ENCODE measurements at regions not wholly inside any gene's neighbourhood (a gene's known extent, or its start where the extent isn't known, plus 50 kb on each side); places are given as distances from the start of the nearest gene placed in this dataset.

GRCh38 chr5:56735849-56736641 lies 79.3 kb upstream of the MAP3K1 start:
- H3K4me1 ChIP-seq (ENCODE audit: insufficient read depth, low read length) = peaks cover 48% of the 10 kb centered on the region
- peak overlapping the region; percentile 86 for H3K27ac Mint-ChIP-seq
- intact Hi-C loops (cut with DNase I, micrococcal nuclease) = loop anchor here in 1 of 2 experiments (5.0 kb wide), 1 partner anchor 76 kb away; no protein-coding TSS in a partner anchor
- H3K4me3 ChIP-seq (ENCODE audit: low read length) = no peak overlapping the region
- no peaks in the 10 kb centered on the region for H3K9me3 Mint-ChIP-seq
- no peak for TF ChIP-seq CTCF (IDR thresholded peaks at IDR 0.05)
- H3K4me3 Mint-ChIP-seq = peak overlapping the region; percentile 78
- CTCF ChIA-PET = no interaction called here
- H3K27me3 ChIP-seq (ENCODE audit: control insufficient read depth in 1 of 2, insufficient read depth in 2 of 2, low read length in 2 of 2) = no peaks in the 10 kb centered on the region
- no peaks in the 10 kb centered on the region for H3K9me3 ChIP-seq (ENCODE audit: control insufficient read depth in 1 of 2, insufficient read depth in 1 of 2, low read length in 2 of 2)
- POLR2A ChIA-PET = interaction anchor here (0.6 to 3.1 kb wide), 16 partner anchors 9 to 256 kb away, joined by 3 to 25 read pairs (median 4); partner anchors contain the start of gene MAP3K1
- H3K36me3 Mint-ChIP-seq (ENCODE audit: low read depth) = no peaks in the 10 kb centered on the region
- H3K27me3 Mint-ChIP-seq = no peaks in the 10 kb centered on the region
- H3K36me3 ChIP-seq (ENCODE audit: insufficient read depth, low read length) = no peaks in the 10 kb centered on the region
- peaks cover 60% of the 10 kb centered on the region for H3K4me1 Mint-ChIP-seq (ENCODE audit: low read depth)
- ATAC-seq (ENCODE audit: poor library complexity) (peak; percentile 66), DNase-seq (peak in 5 of 14 experiments; percentile 8 to 52 (median 38))
- H3K27ac ChIP-seq (ENCODE audit: low read depth in 1 of 2, low read length in 2 of 2) = peak overlapping the region; percentile 55 to 76

- Histone ChIP-seq H3K27ac (ENCODE audit: low read depth in 1 of 2, low read length in 2 of 2) (no peak overlapping the region), H3K4me3 (ENCODE audit: low read length) (no peak overlapping the region), H3K9me3 (ENCODE audit: control insufficient read depth in 1 of 2, insufficient read depth in 1 of 2, low read length in 2 of 2) (no peaks in the 10 kb centered on the region), H3K36me3 (ENCODE audit: insufficient read depth, low read length) (no peaks in the 10 kb centered on the region), H3K4me1 (ENCODE audit: insufficient read depth, low read length) (peaks cover 48% of the 10 kb centered on the region), H3K27me3 (ENCODE audit: control insufficient read depth in 1 of 2, insufficient read depth in 2 of 2, low read length in 2 of 2) (no peaks in the 10 kb centered on the region)
- CTCF ChIA-PET = no interaction called here
- ATAC-seq (ENCODE audit: poor library complexity) (no peak), DNase-seq (no peak)
- Mint-ChIP-seq H3K4me1 (ENCODE audit: low read depth) (peaks cover 60% of the 10 kb centered on the region), H3K36me3 (ENCODE audit: low read depth) (no peaks in the 10 kb centered on the region), H3K27ac (no peak overlapping the region), H3K9me3 (no peaks in the 10 kb centered on the region), H3K4me3 (peak overlapping the region; percentile 7), H3K27me3 (no peaks in the 10 kb centered on the region)
- intact Hi-C loops (cut with DNase I, micrococcal nuclease) = no loop called here
- TF ChIP-seq CTCF (IDR thresholded peaks at IDR 0.05) = no peak
- POLR2A ChIA-PET = interaction anchor here (0.6 to 1.2 kb wide), 2 partner anchors 14 to 113 kb away, joined by 3 to 4 read pairs; no protein-coding TSS in a partner anchor
Measured at GRCh38 chr5:56734091-56734694, 81.2 kb upstream of the MAP3K1 start.

- no peak for TF ChIP-seq CTCF (IDR thresholded peaks at IDR 0.05)
- H3K4me3 Mint-ChIP-seq = no peak overlapping the region
- Histone ChIP-seq H3K4me3 (ENCODE audit: low read length) (no peak overlapping the region), H3K27me3 (ENCODE audit: control insufficient read depth in 1 of 2, insufficient read depth in 2 of 2, low read length in 2 of 2) (no peaks in the 10 kb centered on the region), H3K27ac (ENCODE audit: low read depth in 1 of 2, low read length in 2 of 2) (no peak overlapping the region), H3K9me3 (ENCODE audit: control insufficient read depth in 1 of 2, insufficient read depth in 1 of 2, low read length in 2 of 2) (no peaks in the 10 kb centered on the region), H3K4me1 (ENCODE audit: insufficient read depth, low read length) (peaks cover 48% of the 10 kb centered on the region), H3K36me3 (ENCODE audit: insufficient read depth, low read length) (no peaks in the 10 kb centered on the region)
- H3K36me3 Mint-ChIP-seq (ENCODE audit: low read depth) = no peaks in the 10 kb centered on the region
- H3K27me3 Mint-ChIP-seq = no peaks in the 10 kb centered on the region
- DNase-seq (no peak), ATAC-seq (ENCODE audit: poor library complexity) (no peak)
- CTCF ChIA-PET = no interaction called here
- POLR2A ChIA-PET = interaction anchor here (0.6 to 1.2 kb wide), 2 partner anchors 13 to 113 kb away, joined by 3 to 4 read pairs; no protein-coding TSS in a partner anchor
- no peaks in the 10 kb centered on the region for H3K9me3 Mint-ChIP-seq
- intact Hi-C loops (cut with DNase I, micrococcal nuclease) = no loop called here
- H3K4me1 Mint-ChIP-seq (ENCODE audit: low read depth) = peaks cover 60% of the 10 kb centered on the region
- no peak overlapping the region for H3K27ac Mint-ChIP-seq
Measured at GRCh38 chr5:56733580-56733979, 81.8 kb upstream of the MAP3K1 start.

Data from CD4-positive, alpha-beta T cell (primary cell).